GM12878 (cell line): ENCODE measurements at regions not wholly inside any gene's neighbourhood (a gene's known extent, or its start where the extent isn't known, plus 50 kb on each side); places are given as distances from the start of the nearest gene placed in this dataset.

Experiments used
- ATAC-seq: fragments of 200-7000 bp; cut with Tn5 transposase; 3 replicates; pipeline ENCODE4 v1.9.1; 2020; ENCODE audit warnings: mild to moderate bottlenecking, moderate library complexity
- BruUV-seq: library from RNA; stranded (reverse); fragments of 400-500 nt; replicated peaks from 2 replicates; lab custom pipeline; 2021; lab: Mats Ljungman, UMichigan
- CTCF ChIA-PET: fragments of 300-600 bp; sonication (Branson Sonifier 250); formaldehyde crosslinking; extraction: SDS; loops from one replicate; lab custom pipeline; 2021; ENCODE audit warnings: inconsistent platforms; lab: Yijun Ruan, JAX
- POLR2A ChIA-PET: fragments of 350-600 bp; formaldehyde crosslinking; extraction: SDS; loops from one replicate; lab custom pipeline; 2021; ENCODE audit warnings: inconsistent platforms; lab: Charles Lee
- RAD21 ChIA-PET: fragments of 300-600 bp; sonication (Branson Sonifier 250); formaldehyde crosslinking; loops from one replicate; lab custom pipeline; 2023; ENCODE audit warnings: antibody characterized with exemption; ENCODE audit not compliant: unreplicated experiment; lab: Charles Lee
- SMC1A ChIA-PET: fragments of 300-600 bp; sonication (Branson Sonifier 250); formaldehyde crosslinking; loops from one replicate; lab custom pipeline; 2023; ENCODE audit not compliant: unreplicated experiment, uncharacterized antibody; lab: Charles Lee
- DNase-seq: peaks from one replicate; pipeline ENCODE4 v3.0.0-alpha.2; 2011; ENCODE audit warnings: low read depth, low spot score
- FAIRE-seq: peaks from 3 replicates; lab custom pipeline; 2011; peaks lifted over from hg19 to GRCh38; lab: Jason Lieb, UNC
- H2AFZ ChIP-seq: 2 replicates; pipeline ENCODE4 v1.6.0; 2011; ENCODE audit warnings: low read depth, low read length, control low read depth; ENCODE audit not compliant: control insufficient read depth
- H3K27ac ChIP-seq: 2 replicates; pipeline ENCODE4 v1.5.1; 2011; ENCODE audit warnings: control low read depth; ENCODE audit not compliant: control insufficient read depth, insufficient read depth
- H3K27me3 ChIP-seq, 2 experiments: replicated peaks in 1 of 2; 2 replicates each; pipeline versions ENCODE4 v1.6.0 to v1.6.1; 2011; ENCODE audit warnings: low read length in 1 of 2; ENCODE audit not compliant: control insufficient read depth in 2 of 2, insufficient read depth in 2 of 2
- H3K36me3 ChIP-seq, 2 experiments: 2 replicates each; pipeline ENCODE4 v1.5.1; 2011; ENCODE audit warnings: low read length in 1 of 2; ENCODE audit not compliant: control insufficient read depth in 2 of 2, insufficient read depth in 2 of 2
- H3K4me1 ChIP-seq: 2 replicates; pipeline ENCODE4 v1.6.1; 2011; ENCODE audit warnings: mild to moderate bottlenecking, low read length, moderate library complexity, mixed read lengths; ENCODE audit not compliant: control insufficient read depth, insufficient read depth
- H3K4me2 ChIP-seq: 2 replicates; pipeline ENCODE4 v1.6.0; 2011; ENCODE audit warnings: control low read depth; ENCODE audit not compliant: control insufficient read depth, insufficient read depth
- H3K4me3 ChIP-seq: fragments of 200-600 bp; sonication (generic); 2 replicates; pipeline ENCODE4 v1.5.1; 2016
- H3K79me2 ChIP-seq: 2 replicates; pipeline ENCODE4 v1.6.0; 2011; ENCODE audit warnings: low read length; ENCODE audit not compliant: control insufficient read depth, insufficient read depth
- H3K9ac ChIP-seq: 2 replicates; pipeline ENCODE4 v1.8.0; 2011; ENCODE audit warnings: low read length, control low read depth, mixed read lengths; ENCODE audit not compliant: control insufficient read depth, insufficient read depth
- H3K9me3 ChIP-seq: replicated peaks from 3 replicates; pipeline ENCODE4 v1.5.1; 2011; ENCODE audit warnings: mild to moderate bottlenecking, low read length; ENCODE audit not compliant: control insufficient read depth, insufficient read depth
- H4K20me1 ChIP-seq: 2 replicates; pipeline ENCODE4 v1.6.0; 2011; ENCODE audit not compliant: control insufficient read depth, insufficient read depth
- ATF2 ChIP-seq: IDR thresholded peaks from 2 replicates; pipeline ENCODE4 v1.6.1; 2012; ENCODE audit warnings: low read length, inconsistent platforms
- BCL3 ChIP-seq: IDR thresholded peaks from 2 replicates; pipeline ENCODE4 v1.6.1; 2011; ENCODE audit warnings: borderline replicate concordance, low read depth, mild to moderate bottlenecking, moderate library complexity, low read length; ENCODE audit not compliant: insufficient read depth, poor library complexity, severe bottlenecking
- CBX3 ChIP-seq: fragments of 200-600 bp; sonication (generic); IDR thresholded peaks from 2 replicates; pipeline ENCODE4 v1.6.1; 2016; ENCODE audit warnings: low read depth, borderline replicate concordance
- DPF2 ChIP-seq: fragments of 450-650 bp; IDR thresholded peaks from 2 replicates; pipeline ENCODE4 v1.6.1; 2017; ENCODE audit warnings: mild to moderate bottlenecking
- GATAD2B ChIP-seq: fragments of 450-650 bp; conservative IDR thresholded peaks from 2 replicates; pipeline ENCODE4 v1.6.1; 2017; ENCODE audit warnings: low read depth, mild to moderate bottlenecking, moderate library complexity
- IRF5 ChIP-seq: fragments of 450-650 bp; IDR thresholded peaks from 2 replicates; pipeline ENCODE4 v1.6.1; 2017; ENCODE audit warnings: borderline replicate concordance
- JUNB ChIP-seq: IDR thresholded peaks from 2 replicates; pipeline ENCODE4 v1.6.1; 2016; ENCODE audit warnings: antibody characterized with exemption, mild to moderate bottlenecking
- JUND ChIP-seq: IDR thresholded peaks from 2 replicates; pipeline ENCODE4 v1.6.1; 2012; ENCODE audit warnings: low read depth, mild to moderate bottlenecking, low read length, improper control_type of control experiment, moderate library complexity
- MLLT1 ChIP-seq: fragments of 450-650 bp; IDR thresholded peaks from 2 replicates; pipeline ENCODE4 v1.6.1; 2016; ENCODE audit warnings: mild to moderate bottlenecking
- PML ChIP-seq: IDR thresholded peaks from 2 replicates; pipeline ENCODE4 v1.6.1; 2012; ENCODE audit warnings: low read length, inconsistent platforms
- POLR2AphosphoS5 ChIP-seq: IDR thresholded peaks from 2 replicates; pipeline ENCODE4 v1.6.1; 2011; ENCODE audit warnings: mild to moderate bottlenecking, low read length, inconsistent platforms
- STAT3 ChIP-seq: IDR thresholded peaks from 2 replicates; pipeline ENCODE4 v1.6.1; 2011; ENCODE audit warnings: low read depth, low read length, improper control_type of control experiment
- SUPT20H ChIP-seq: IDR thresholded peaks from 2 replicates; pipeline ENCODE4 v1.6.1; 2011; ENCODE audit warnings: low read depth, mild to moderate bottlenecking, low read length, moderate library complexity, borderline replicate concordance; ENCODE audit not compliant: control insufficient read depth
- TCF3 ChIP-seq: IDR thresholded peaks from 2 replicates; pipeline ENCODE4 v1.6.1; 2012; ENCODE audit warnings: low read depth, mild to moderate bottlenecking, low read length, borderline replicate concordance; ENCODE audit not compliant: insufficient read depth
- ZNF274 ChIP-seq: IDR thresholded peaks from one replicate; pipeline ENCODE4 v1.8.0; 2011; ENCODE audit not compliant: insufficient read length, insufficient read depth
- WGBS: methylation state at CpG from one replicate; pipeline ENCODE4 v1.1.6; 2016; ENCODE audit warnings: low lambda C conversion rate; ENCODE audit not compliant: insufficient replicate concordance, insufficient coverage; ENCODE audit errors: missing lambda C conversion rate; 5-methylcytosine and 5-hydroxymethylcytosine counted together
- in situ Hi-C: fragments of 300-500 bp; cut with MboI; formaldehyde crosslinking; loops from 9 replicates; pipeline ENCODE4 v1.14.3; 2018; ENCODE audit warnings: mixed read lengths
- intact Hi-C: fragments of 100-400 bp; cut with micrococcal nuclease; formaldehyde crosslinking; loops from one replicate; pipeline ENCODE4 v1.14.2; 2022; ENCODE audit not compliant: unreplicated experiment

- ChIA-PET POLR2A (interaction anchor here (0.6 kb wide), 1 partner anchor 1415 kb away, joined by 4 read pairs; no protein-coding TSS in a partner anchor), RAD21 (no interaction called here), SMC1A (interaction anchor here (1.3 kb wide), 1 partner anchor 140 kb away, joined by 3 read pairs; no protein-coding TSS in a partner anchor), CTCF (interaction anchor here (3.6 kb wide), 1 partner anchor 26 kb away, joined by 12 read pairs; no protein-coding TSS in a partner anchor)
- intact Hi-C loops (no loop called here), in situ Hi-C loops (no loop called here)
- FAIRE-seq (no peak), DNase-seq (no peak), ATAC-seq (no peak)
- WGBS: 0% methylated on average over 1 of the region's 1 CpG
- no peaks in the 10 kb centered on the region; the same call in 2 of the 3 replicates for H3K9me3 ChIP-seq
- no peak overlapping the region for H3K9ac ChIP-seq
- no peaks in the 10 kb centered on the region for H3K36me3 ChIP-seq
- H3K4me3 ChIP-seq: no peak overlapping the region
- H3K79me2 ChIP-seq: no peaks in the 10 kb centered on the region
- H3K4me2 ChIP-seq: no peak overlapping the region
- no TSS peak for BruUV-seq
- no peaks in the 10 kb centered on the region for H3K27me3 ChIP-seq
- no peak overlapping the region for H2AFZ ChIP-seq
- H3K4me1 ChIP-seq: no peaks in the 10 kb centered on the region
- H4K20me1 ChIP-seq: no peaks in the 10 kb centered on the region
- no peak overlapping the region for H3K27ac ChIP-seq
- TF ChIP-seq IRF5 (no peak), MLLT1 (no peak), SUPT20H (no peak), TCF3 (no peak), CBX3 (no peak), DPF2 (no peak), JUNB (no peak), JUND (no peak), PML (no peak), STAT3 (no peak), ZNF274 (no peak), POLR2AphosphoS5 (no peak), ATF2 (no peak), BCL3 (no peak), GATAD2B (no peak)
Observed at GRCh38 chr18:42141439-42141838, 186.4 kb downstream of the PIK3C3 start.
